GM06990 (cell line): ENCODE measurements at regions not wholly inside any gene's neighbourhood (a gene's known extent, or its start where the extent isn't known, plus 50 kb on each side); places are given as distances from the start of the nearest gene placed in this dataset.

Source experiments
- DNase-seq: peaks from one replicate; pipeline ENCODE4 v3.0.0-alpha.2; 2011; ENCODE audit not compliant: insufficient read length; ENCODE audit errors: extremely low read depth
- H3K27me3 ChIP-seq: replicated peaks from 2 replicates; pipeline ENCODE4 v1.6.0; 2011; ENCODE audit warnings: low read length; ENCODE audit not compliant: control insufficient read depth, insufficient read depth
- H3K36me3 ChIP-seq: 2 replicates; pipeline ENCODE4 v1.5.1; 2011; ENCODE audit warnings: low read length; ENCODE audit not compliant: control insufficient read depth, insufficient read depth
- H3K4me3 ChIP-seq: replicated peaks from 2 replicates; pipeline ENCODE4 v1.5.1; 2011; ENCODE audit warnings: low read depth, mild to moderate bottlenecking, control low read depth, low read length
- TF ChIP-seq, protein P1 (sequence below): IDR thresholded peaks from 2 replicates; pipeline ENCODE4 v1.5.1; 2011; ENCODE audit warnings: low read length, control low read depth, mild to moderate bottlenecking, inconsistent platforms; ENCODE audit not compliant: insufficient read depth, poor library complexity, severe bottlenecking

GRCh38 chr2:76625101-76625500, 897.1 kb downstream of the LRRTM4 start:
- DNase-seq = no peak
- Histone ChIP-seq H3K4me3 (no peak overlapping the region), H3K27me3 (no peaks in the 10 kb centered on the region), H3K36me3 (no peaks in the 10 kb centered on the region; the same call in 1 of the 2 replicates)
- TF ChIP-seq, protein P1, sequence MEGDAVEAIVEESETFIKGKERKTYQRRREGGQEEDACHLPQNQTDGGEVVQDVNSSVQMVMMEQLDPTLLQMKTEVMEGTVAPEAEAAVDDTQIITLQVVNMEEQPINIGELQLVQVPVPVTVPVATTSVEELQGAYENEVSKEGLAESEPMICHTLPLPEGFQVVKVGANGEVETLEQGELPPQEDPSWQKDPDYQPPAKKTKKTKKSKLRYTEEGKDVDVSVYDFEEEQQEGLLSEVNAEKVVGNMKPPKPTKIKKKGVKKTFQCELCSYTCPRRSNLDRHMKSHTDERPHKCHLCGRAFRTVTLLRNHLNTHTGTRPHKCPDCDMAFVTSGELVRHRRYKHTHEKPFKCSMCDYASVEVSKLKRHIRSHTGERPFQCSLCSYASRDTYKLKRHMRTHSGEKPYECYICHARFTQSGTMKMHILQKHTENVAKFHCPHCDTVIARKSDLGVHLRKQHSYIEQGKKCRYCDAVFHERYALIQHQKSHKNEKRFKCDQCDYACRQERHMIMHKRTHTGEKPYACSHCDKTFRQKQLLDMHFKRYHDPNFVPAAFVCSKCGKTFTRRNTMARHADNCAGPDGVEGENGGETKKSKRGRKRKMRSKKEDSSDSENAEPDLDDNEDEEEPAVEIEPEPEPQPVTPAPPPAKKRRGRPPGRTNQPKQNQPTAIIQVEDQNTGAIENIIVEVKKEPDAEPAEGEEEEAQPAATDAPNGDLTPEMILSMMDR = no peak

GRCh38 chr2:76613330-76613729, 902.6 kb upstream of the GCFC2 start:
- TF ChIP-seq, protein P1 = no peak
- H3K4me3 ChIP-seq = no peak overlapping the region
- H3K36me3 ChIP-seq = no peaks in the 10 kb centered on the region
- no peaks in the 10 kb centered on the region for H3K27me3 ChIP-seq
- no peak for DNase-seq

GRCh38 chr2:76612764-76613163, 902.0 kb upstream of the GCFC2 start:
- Histone ChIP-seq H3K27me3 (no peaks in the 10 kb centered on the region), H3K4me3 (no peak overlapping the region), H3K36me3 (no peaks in the 10 kb centered on the region)
- TF ChIP-seq, protein P1 = no peak
- no peak for DNase-seq

GRCh38 chr2:76610451-76610850, 899.7 kb upstream of the GCFC2 start:
- DNase-seq = no peak
- no peaks in the 10 kb centered on the region for H3K27me3 ChIP-seq
- no peak overlapping the region for H3K4me3 ChIP-seq
- TF ChIP-seq, protein P1 = no peak
- no peaks in the 10 kb centered on the region for H3K36me3 ChIP-seq

- H3K4me3 ChIP-seq = no peak overlapping the region
- no peaks in the 10 kb centered on the region for H3K27me3 ChIP-seq
- no peaks in the 10 kb centered on the region for H3K36me3 ChIP-seq
- TF ChIP-seq, protein P1 = peak; percentile 87
- DNase-seq = peak; percentile 21
These were observed 889.1 kb upstream of the GCFC2 start for GRCh38 chr2:76599732-76600368.

GRCh38 chr2:76584474-76584873, 873.8 kb upstream of the GCFC2 start:
- TF ChIP-seq, protein P1 = no peak
- no peak overlapping the region; the same call in 1 of the 2 replicates for H3K4me3 ChIP-seq

More at GRCh38 chr2:76584474-76584873, 873.8 kb upstream of the GCFC2 start:
- Histone ChIP-seq H3K27me3 (no peaks in the 10 kb centered on the region), H3K36me3 (no peaks in the 10 kb centered on the region)
- DNase-seq = no peak
